Islet of Langerhans (tissue), 1 donor: ENCODE measurements at regions not wholly inside any gene's neighbourhood (a gene's known extent, or its start where the extent isn't known, plus 50 kb on each side); places are given as distances from the start of the nearest gene placed in this dataset.
"Not testable (repeated sequence)": the region's sequence is repeated elsewhere in the genome, so short reads cannot be mapped to it uniquely, and the experiment has no call there.

Source experiments
- FAIRE-seq: peaks from one replicate; lab custom pipeline; 2011; peaks lifted over from hg19 to GRCh38; lab: Jason Lieb, UNC

GRCh38 chr9:80701061-80701460, 988.3 kb downstream of the TLE1 start:
- FAIRE-seq: no peak

DNA sequence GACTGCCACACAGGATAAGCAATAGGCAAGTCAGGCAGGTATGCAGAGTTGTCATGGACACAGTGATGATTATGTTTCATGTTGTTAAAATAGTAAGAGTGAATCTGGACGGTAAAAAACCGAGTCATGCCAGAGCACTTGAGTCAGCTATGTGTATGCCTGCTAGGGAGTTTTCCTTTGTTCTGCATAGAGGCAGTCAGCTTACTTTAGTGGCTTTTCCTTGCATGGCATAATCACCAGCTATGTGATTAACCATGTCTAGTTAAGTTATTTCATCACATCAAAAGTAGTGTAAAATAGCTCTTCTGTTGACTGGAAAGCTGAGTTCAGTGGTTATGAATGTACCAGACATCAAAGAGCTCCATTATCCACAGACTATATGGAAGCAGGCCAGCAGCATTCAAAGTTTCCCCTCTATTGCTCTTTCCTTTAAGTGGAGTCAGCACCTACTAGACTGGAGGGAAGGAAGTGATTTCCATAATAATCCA, 989.8 kb downstream of the TLE1 start:
- no peak for FAIRE-seq

DNA sequence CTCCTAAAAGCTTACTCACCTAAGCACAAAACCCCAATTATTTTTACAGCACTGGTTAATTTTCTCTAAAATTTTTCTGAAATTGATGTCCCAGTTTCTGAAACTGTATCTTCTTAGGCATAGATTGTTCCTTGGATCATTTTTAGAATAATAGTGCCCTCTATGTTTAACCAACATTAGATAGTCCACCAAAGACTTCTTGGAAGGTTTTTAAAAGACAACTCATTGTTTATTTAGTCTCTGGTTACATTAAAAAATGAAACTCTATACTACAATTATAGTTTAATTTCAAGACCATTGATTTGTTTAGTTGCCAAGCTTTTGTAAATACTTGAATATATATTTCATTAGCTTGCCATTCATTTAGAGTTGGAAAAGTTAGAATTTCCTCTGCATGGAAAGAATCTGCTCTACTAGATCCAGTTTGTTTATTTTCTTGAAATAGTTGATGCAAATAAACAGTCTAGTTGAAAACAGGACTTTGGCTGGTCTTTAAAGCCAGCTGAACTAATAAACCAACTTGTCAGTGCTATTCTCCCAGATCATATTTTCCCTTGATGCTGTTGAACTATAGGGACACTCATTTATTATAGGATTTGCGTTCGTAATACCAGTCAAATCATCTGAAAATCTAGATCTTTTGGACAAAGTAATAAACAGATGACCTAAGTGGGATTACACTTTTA, 990.5 kb downstream of the TLE1 start:
- FAIRE-seq: no peak

DNA sequence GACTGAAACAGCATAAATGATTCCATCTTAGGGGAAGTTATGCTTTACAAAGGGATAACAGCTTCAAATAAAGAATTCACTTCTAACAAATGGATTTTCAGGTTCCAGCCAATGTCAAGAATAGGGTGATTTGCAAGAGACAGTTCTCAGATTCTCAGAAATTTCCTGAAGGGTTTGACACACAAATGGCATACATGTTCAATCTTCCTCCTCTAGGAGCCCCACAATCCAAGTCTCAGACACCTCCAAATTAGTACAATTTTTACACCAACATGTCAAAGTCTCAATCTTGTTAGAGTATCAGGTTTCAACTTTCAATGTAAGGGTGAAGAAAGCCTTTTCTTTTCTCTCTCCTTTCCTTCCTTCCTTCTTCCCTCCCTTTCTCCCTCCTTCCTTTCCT, 996.6 kb downstream of the TLE1 start:
- FAIRE-seq: no peak

- FAIRE-seq: no peak
Observed at GRCh38 chr9:80691229-80691628, 998.1 kb downstream of the TLE1 start.

GRCh38 chr9:80690349-80690939, 998.9 kb downstream of the TLE1 start:
- FAIRE-seq: no peak

GRCh38 chr9:80679916-80680315, 1009.4 kb downstream of the TLE1 start:
- FAIRE-seq: no peak

- FAIRE-seq: no peak
Observed at GRCh38 chr9:80678906-80679305, 1010.4 kb downstream of the TLE1 start.

DNA sequence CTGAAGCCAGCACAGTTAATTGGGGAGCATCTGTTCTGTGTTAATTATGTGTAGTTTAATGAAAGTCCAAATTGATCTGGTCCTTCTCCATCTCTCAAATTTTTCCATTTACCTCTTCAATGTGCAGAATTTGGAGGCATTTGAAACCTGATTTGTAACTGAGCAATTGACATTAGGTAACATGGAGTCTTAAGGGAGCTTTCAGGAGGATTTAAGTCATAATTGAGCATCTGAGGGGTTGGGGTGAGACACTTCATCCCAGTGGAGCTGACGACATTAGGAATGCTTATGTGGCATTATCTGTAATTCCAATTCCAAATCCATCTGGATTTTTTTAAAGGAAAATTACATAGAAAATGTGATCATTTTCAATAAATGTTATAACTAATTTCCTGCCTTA, 1015.9 kb downstream of the TLE1 start:
- no peak for FAIRE-seq

GRCh38 chr9:80665479-80665878, 1023.9 kb downstream of the TLE1 start:
- FAIRE-seq: no peak

DNA sequence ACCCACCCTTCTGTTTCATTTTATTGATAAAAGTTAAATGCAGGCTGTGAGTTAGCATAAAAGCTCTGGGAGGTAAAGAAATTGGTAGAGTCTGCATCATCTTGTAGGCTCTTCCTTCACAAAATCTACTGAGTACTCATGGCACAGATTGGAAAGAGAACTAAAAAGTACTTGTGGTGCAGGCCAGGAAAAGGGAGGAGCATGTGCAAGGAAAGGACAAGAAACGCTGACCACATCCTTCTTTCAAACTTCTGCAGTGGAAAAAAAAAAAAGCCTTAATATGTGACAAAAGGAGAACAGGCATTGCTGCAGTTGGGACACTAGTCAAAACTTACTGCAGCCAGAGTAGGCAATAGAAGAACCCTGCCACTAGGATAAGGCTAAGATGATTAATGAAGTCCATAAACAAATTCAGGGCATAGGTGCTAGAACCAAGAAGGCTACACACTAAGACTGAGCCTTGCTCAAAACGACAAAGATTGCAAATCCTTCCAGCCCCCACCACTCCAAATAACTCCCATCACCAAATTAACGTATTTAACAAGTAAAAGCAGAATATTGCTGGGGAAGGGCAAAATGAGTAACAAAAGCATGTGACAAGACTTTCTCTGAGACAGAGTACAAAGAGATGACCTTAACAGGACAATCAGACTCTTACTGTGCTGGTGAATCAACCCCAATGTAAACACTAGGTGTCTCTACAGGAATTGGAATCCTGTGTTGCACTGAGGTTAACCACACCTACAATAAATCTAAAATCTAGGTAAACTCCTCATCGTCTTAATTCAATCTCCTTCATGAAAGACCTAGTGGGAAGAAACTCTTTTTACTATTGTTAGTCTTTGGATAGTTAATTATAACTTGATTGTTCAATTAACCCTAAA, 1024.8 kb downstream of the TLE1 start:
- no peak for FAIRE-seq

DNA sequence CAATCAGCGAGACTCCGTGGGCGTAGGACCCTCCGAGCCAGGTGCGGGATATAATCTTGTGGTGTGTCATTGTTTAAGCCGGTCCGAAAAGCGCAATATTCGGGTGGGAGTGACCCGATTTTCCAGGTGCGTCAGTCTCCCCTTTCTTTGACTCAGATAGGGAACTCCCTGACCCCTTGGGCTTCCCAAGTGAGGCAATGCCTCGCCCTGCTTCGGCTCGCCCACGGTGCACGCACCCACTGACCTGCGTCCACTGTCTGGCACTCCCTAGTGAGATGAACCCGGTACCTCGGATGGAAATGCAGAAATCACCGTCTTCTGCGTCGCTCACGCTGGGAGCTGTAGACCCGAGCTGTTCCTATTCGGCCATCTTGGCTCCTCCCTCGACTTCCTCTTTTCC, 1029.6 kb downstream of the TLE1 start:
- FAIRE-seq: not testable (repeated sequence)

DNA sequence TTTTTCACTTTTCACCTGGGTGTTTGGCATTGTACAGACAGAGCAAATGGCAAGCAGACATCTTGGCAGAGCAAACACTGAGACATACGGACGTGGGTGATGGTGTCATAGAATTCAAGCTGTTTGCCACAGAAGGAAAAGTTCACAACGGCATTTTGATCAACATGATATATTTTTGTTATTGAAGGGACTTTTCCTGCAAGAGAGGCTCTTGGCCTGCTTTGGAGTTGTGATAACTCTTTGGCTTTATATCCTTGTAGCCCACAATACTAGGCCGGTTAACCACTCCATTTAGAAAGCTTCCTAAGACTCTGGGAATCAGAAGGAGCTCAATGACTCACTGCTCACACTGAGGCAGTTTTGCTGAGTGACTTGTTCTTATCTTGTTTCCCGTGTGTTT, 1038.3 kb downstream of the TLE1 start:
- no peak for FAIRE-seq

DNA sequence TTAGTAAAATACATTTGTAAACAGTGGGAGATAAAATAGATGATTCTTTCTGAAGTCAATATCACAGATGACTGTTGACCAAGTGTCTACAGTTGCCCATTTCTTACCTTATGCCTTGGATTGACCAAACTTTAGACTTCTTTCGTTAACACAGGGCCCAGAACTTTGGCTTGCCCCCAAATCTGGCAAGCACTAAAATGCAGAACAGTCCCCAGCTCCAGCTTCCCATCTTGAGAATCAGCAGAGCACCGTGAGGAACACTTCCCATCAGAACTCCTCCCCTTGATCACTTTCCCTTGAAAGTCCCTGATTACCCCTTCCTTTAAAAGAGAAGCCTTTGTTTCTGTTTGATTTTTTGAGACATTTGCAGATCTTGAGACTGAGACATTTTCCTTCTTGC, 1039.9 kb downstream of the TLE1 start:
- FAIRE-seq: no peak

GRCh38 chr9:80649001-80649420, 1040.3 kb downstream of the TLE1 start:
- no peak for FAIRE-seq

DNA sequence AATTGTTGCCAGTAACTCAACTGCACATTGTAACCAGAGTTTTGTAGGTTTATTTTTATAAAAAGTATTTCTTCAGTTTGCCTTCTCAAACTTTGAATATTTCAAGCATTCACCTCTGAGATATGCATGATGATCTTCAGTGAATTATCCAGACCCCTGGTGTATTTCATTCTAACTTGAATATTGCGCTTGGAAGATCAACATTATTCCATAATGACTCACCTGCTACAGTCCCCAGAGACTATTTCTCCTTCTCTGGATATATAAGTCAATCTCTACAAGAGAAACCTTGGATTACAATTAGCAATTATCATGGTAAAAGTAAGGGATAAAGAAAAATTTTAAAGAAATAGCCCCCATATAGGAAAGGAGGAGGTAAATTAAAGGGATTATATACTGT, 1041.0 kb downstream of the TLE1 start:
- no peak for FAIRE-seq

DNA sequence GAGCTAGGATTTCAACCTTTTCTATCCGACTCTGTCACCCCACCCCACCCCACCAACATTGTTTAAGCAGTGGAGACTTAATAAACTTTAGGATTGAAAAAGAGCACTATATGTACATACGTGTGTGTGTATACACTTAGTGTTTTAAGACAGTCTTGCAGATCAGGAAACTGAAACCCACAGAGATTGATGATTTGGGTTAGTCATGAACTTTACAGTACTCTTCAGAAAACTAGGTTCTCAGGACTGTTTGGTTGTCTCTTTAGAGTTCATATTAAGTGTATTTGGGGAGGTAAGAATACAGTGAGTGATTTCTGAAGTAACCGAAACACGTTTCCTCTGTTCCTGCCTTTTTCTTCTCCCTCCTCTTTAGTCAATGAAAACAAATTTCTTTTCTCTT, 1043.1 kb downstream of the TLE1 start:
- no peak for FAIRE-seq

GRCh38 chr9:80644044-80644443, 1045.3 kb downstream of the TLE1 start:
- FAIRE-seq: no peak

- FAIRE-seq: no peak
Observed at GRCh38 chr9:80635065-80635464, 1054.3 kb downstream of the TLE1 start.

DNA sequence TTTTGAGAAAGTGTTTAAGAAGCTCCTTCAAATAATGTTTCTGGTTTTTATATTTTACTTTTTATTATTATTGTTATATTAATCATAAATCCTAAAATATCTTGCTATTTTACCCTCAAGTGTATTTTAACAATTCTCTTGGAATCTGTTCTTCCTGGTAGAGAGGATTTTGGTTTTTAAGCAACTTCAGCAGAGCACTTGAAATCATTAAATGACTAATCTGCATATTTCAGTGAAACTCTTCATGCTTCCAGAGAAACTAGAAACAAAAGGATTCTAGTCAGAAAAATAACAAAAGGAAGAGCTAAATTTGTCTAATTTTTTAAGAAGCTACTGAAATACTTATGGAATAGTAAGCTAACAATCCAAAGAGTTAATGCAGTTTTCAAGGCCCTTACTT, 1057.3 kb downstream of the TLE1 start:
- FAIRE-seq: no peak

- FAIRE-seq: no peak
Observed at GRCh38 chr9:80622508-80622907, 1050.7 kb downstream of the TLE4 start.

DNA sequence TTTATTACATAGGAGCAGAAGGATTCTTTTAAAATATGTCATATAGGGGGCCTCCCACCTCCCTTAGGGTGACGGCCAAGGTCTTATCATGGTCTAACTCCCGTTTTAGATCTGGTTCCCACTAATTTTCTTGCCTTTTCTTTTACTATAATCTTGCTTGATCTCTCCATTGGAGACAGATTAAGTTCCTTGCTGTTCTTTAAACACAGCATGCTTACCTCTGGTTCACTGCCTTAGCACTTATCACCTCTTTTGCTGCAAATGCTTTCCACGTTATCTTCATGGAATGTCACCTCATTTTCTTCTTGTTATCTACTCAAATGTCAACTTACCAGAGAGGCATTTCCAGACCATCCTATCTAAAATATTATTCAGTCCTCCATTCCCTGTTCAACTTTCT, 1047.6 kb downstream of the TLE4 start:
- FAIRE-seq: no peak

DNA sequence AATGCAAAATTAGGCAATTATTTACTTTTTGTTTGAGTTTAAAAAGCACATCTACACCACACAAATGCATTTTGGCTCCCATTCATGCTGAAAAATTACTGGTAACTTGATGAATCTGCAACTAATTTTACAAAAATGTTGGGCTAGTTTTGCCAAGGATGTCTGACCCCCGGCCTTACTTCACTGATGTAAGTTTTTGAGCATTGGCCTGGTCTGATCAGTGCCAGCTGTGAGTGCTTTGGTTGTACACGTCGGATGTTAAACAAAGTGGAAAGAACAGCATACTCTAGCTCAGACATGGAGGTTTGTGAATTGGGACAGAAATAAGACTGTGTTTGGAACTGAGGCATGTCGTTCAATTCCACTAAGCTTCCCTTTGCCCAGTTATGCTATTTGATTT, 1044.2 kb downstream of the TLE4 start:
- FAIRE-seq: no peak
